Amygdala (tissue), 56 donors: ENCODE measurements at regions not wholly inside any gene's neighbourhood (a gene's known extent, or its start where the extent isn't known, plus 50 kb on each side); places are given as distances from the start of the nearest gene placed in this dataset.
A peak's percentile ranks its signal among the peaks of the same experiment; 100 is the strongest.
"Not testable (repeated sequence)": the region's sequence is repeated elsewhere in the genome, so short reads cannot be mapped to it uniquely, and the experiment has no call there.

Source experiments
- DNase-seq, 56 donors: peaks; one replicate each; lab custom pipeline; 2025; lab: John Stamatoyannopoulos, UW

DNA sequence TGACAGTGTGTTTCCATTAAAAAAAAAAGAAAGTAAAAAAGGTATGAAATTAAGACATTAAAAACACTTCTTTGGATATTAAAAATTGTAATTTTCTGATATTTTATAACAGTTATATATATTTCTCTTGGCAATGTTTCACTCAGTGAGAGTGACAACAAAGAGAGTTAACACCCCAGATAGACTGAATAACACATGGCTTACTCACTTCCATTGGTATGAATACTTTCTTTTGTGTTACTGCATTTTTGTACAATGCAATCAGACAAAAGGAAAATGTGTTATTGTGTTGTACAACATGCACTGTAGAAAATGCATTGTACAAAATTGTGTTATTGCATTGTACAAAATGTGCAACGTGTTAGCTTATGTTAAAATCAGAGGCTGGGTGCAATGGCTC lies 676.6 kb upstream of the AMELY start:
- not testable (repeated sequence) for DNase-seq

DNA sequence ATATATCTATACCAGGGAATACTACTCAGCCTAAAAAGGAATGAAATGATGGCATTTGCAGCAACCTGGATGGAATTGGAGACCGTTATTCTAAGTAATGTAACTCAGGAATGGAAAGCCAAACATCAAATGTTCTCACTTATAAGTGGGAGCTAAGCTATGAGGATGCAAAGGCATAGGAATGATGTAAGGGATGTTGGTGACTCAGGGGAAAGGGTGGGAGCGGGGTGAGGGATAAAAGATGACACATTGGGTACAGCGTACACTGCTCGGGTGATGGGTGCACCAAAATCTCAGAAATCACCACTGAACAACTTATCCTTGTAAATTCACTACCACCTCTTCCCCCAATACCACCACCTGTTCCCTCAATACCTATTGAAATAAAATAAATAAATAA lies 651.0 kb upstream of the AMELY start:
- DNase-seq, result no peak

DNA sequence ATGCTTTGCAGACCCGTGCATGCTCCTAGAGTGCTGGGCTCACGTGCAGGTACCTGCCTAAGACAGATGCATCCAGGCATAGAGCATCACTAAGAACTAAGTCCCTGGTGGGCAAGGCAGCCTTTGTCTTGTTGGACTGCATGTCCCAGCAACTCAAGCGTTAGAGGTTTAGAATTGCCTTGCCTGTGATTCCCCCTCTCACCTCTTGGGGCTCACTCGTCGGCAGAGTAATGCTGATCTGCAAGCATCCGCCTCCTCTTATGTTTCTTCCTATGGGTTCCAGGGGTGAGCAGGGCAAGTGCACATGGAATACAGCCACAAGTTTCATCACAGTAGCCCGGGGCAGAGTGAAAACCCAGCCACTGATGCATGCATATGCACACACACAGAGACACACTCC lies 646.1 kb upstream of the AMELY start:
- no peak for DNase-seq

DNA sequence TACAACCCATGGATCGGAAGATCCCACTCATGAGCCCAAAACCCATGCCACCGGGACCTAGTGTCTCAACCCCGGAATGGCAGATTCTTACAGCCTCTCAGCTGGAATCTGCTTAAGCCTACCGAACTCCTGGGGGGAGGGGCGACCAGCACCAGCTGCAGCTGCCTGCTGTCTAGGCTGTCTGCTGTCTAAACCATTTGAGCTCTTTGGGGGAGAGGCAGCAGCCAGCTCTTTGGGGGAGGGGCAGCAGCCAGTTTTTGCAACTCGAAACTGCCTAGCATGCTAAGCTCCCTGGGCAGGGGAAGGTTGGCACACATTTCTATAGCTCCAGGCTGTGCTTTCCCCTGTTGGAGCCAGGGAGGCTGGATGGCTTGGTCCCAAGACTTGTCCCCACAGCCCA lies 643.5 kb upstream of the AMELY start:
- DNase-seq, result peak in 2 of 56 donors; percentile 0

DNA sequence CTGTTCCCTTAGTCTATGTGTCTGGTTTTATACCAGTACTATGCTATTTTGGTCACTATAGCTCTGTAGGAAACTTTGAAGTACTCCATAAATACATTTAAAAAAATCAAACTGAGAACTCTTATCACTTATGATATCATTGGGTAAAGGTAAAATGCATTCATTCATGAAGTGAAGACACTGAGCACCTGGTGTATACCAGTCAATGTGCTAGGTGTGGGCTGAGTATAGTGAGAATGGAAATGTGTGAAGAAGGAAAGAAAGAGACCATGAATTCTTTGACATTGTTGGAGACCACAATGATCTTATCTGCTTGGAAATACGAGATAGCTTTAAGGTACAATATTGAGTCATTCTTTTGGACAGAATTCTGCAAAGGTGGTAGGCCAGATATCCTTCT lies 633.5 kb upstream of the AMELY start:
- DNase-seq, result no peak

DNA sequence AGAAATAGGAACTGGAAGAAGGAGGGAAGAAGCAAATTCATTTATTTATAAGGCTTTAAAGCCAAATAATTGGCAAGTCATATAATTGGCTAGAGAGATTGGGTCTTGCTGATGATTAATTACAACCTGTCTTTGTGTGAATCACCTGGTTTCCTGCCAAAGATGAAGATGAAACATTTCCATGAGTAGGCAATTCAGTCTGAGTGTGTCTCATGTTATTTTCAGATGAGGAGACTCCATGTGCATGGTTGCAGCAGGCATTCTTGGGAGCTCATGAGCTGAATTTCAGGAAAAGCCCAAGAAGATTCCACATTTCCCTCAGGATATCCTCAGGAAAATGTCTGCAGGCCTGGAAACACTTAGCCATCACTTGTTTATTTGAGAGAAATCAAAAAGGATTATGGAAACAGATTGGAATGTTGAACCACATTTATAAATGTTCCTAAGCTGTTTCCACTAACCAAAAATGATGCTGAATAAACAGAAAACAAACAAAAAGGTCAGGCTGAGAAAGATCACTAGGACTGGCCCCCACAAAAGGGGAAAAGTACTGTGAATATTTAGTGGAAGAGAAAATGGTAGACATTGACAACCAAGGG lies 632.7 kb upstream of the AMELY start:
- DNase-seq, result no peak

DNA sequence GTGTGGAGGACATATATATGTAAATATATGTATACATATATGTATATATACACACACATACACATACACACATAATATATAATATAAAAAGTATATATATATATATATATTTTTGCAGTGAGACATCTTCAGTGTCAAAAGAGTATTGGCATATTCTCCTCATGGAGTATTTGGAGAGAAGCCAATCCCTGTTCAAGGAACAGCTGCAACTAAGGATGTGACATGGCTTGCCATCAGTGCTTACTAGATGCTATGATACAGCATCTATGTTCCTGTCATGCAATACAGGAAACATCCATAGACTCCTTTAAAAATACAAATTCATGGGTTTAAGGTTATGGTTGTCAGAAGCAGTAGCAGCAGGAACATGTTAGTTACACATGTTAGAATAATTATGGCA lies 632.0 kb upstream of the AMELY start:
- no peak for DNase-seq

DNA sequence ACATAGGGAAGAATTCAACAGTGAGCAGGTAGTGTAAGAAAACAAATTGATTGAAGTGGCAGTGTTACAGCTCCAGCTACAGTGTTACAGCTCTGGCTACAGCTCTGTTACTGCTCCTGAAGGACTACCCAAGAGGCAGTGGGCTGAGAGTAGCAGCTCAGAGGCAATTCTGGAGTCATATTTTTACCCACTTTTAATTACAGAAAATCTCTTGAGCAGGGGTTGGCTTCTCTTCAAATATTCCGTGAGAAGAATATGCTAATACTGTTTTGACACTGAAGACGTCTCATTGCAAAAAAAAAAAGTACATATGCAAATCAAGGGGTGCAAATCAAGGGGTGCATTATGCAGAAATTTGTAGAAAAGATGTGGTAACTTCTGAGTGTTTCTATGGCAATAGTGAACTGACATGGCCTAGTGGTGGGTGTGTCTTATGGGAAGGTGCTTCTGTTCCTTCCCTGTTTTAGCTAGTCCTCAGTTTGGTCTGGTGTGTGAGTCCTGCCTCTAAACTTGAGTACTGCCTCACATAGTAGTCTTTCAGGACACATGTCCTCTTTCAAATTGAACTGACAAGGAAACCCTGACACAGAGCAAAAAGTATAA lies 630.8 kb upstream of the AMELY start:
- DNase-seq, result no peak

DNA sequence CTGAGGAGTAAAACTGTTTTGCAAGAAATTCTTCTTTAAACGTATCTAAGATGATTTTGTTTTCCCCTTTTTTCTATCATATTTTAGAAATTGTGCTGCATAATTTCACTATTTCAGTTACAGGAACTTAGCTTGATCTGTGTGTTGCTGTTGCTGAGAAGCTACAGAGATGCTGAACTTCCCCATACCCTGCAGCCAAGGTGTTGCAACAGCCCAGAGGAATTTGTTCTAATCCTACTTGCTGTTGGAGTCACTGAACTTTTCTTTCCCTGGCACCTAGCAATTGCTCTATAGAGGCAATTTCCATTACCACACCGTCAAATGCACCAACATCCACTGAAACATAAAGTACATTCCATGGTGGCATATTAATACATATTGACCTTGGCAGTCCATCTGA lies 617.8 kb upstream of the AMELY start:
- no peak for DNase-seq

DNA sequence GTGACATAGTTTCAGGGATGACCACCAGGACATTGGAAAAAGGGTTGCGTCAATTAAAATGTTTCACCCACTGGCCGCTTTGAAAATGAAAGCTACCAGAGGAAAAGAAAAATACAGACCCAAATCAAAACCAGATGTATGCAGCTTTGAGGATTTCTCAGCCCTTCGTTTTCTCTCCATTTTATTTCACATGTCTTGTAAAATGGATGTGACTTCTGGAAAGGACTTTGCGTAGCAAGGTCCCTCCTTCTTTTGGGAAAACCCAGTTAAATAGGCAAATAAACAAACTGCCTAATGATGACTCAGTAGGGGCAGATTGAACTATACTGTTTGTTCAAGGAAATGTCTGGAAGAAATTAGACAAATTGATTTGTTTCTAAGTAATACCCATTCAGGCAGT lies 616.0 kb upstream of the AMELY start:
- not testable (repeated sequence) for DNase-seq

DNA sequence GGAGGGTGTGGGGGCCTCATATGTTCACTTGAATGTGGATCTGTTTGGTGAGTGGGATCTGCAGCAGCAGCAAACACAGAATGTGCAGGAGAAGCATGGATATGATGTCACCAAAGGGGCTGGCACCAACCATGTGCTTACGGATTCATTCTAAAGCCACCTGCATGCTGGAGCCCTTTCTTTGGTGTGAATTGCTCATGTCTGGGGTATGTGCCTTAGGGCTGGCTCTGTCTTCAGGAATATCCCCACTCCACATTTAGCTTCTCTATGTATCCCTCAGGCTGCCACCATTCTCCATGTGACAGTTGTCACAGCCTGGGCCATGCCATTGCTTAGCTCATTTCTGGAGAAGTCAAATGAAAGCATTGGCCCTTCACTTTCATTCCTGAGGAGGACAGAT lies 606.8 kb upstream of the AMELY start:
- no peak for DNase-seq

DNA sequence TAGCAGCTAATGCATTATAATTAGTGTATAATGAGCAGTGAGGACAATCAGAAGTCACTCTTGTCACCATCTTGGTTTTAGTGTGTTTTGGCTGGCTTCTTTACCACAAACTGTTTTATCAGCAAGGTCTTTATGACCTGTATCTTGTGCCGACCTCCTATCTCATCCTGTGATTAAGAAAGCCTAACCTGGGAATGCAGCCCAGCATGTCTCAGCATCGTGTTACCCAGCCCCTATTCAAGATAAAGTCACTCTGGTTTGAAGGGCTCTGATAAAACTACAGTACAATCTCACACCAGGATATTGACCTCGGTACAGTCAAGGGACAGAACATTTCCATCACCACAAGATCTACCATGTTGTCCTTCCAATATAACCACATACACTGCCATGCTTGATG lies 604.7 kb upstream of the AMELY start:
- DNase-seq, result no peak

DNA sequence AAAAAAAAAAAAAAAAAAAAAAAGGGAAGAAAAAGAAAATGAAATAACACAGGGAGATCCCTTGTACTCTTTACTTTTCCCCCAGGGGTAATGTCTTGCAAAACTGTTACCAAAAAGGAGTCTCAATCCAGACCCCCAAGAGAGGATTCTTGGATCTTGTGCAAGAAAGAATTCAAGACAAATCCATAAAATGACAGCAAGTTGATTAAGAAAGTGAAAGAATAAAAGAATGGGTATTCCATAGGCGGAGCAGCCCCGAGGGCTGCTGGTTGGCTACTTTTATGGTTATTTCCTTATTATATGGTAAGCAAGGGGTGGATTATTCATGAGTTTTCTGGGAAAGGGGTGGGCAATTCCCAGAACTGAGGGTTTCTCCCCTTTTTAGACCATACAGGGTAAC lies 604.3 kb upstream of the AMELY start:
- no peak for DNase-seq

DNA sequence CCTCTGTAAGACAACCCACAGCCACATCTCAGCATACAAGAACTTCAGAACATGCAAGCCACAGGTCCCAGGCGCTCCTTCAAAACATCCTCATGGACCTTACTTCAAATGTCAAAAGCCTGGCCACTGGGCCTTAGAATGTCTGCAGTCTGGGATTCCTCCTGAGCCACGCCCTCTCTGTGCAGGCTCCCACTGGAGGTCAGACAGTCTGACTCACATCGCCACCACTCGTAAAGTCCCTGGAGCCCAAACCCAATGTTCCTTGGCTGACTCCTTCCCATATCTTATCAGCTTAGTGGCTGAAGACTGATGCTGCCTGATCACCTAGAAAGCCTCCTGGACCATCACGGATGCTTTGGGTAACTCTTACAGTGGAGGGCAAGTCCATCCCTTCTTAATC lies 591.3 kb upstream of the AMELY start:
- no peak for DNase-seq

DNA sequence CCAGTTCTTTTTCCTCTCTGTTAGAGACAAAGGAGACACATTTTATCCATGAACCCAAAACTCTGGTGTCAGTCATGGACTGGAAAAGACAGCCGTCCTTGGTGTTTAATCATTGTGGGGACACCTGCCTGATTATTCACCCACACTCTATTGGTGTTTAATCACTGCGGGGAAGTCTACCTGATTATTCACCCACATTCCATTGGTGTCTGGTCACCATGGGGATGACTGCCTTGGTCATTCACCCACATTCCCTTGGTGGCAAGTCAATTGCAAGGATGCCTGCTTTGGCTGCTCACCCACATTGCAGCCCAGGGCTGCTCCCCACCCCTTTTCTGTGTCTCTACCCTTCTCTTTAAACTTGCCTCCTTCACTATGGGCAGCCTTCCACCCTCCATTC lies 589.7 kb upstream of the AMELY start:
- DNase-seq, result no peak

DNA sequence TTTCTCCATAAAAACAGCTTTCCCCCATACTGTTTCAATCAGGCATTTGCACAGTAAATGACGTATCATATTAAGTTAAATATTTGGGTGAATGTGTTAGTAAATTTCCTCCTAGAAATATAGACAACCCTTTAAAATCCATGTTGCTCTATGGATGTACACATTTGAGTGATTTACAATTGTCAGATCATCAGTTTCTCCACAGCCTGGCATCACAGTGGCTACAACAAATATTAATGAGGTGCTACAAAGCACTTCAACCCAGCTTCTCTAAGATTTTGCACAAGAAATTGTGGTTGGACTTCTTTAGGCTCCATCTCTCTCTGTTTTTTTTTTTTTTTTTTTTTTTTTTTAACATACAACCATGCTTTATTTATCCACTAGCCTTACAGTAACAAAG lies 584.4 kb upstream of the AMELY start:
- DNase-seq, result no peak

DNA sequence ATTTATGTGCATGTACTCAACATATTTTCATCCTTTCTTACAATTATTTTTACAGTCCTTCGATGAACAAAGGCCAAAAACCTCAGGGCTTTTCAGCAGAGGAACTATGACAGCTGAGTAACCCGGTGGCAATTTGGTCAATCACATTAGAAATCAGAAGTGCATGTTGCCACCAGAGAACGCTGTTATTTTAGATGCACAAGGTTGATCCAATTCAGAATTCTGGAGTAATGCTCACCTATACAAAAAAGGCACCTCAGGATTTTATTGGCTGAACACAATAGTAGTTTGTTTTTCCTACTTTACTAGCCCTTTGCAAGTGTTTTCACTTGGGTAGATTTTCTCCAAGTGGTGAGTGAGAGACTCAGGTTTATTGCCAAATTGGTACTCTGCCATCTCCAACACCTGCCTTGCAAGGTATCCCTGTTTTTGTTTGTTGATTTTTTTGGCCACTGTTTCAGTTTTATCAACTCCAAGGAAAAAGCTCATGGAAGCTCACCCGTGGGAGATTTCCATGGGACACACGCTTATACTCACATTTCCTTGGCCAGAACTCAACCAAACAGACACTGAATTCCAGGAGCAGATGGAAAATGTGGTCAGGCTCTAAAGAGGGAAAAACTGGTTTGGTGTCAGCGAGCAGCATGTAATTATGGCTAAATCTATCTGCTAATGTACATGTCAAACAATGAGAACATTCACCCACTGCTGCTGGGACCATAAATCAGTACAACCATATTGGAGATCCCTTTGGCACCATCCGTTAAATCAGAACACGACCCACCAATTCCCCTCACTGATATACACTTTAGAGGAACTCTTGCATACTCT lies 573.1 kb upstream of the AMELY start:
- DNase-seq, result not testable (repeated sequence)

DNA sequence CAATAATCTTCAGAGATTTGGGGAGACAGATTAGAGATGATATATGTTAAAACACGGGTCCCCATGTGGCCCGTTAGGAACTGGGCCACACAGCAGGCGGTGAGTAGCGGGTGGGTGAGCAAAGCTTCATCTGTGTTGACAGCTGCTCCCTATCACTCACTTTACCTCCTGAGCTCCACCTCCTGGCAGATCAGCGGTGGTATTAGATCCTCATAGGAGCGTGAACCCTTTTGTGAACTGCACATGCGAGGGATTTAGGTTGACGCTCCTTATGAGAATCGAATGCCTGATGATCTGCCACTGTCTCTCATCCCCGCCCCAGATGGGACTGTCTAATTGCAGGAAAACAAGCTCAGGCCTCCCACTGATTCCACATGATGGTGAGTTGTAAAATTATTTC lies 560.4 kb upstream of the AMELY start:
- DNase-seq, result no peak

DNA sequence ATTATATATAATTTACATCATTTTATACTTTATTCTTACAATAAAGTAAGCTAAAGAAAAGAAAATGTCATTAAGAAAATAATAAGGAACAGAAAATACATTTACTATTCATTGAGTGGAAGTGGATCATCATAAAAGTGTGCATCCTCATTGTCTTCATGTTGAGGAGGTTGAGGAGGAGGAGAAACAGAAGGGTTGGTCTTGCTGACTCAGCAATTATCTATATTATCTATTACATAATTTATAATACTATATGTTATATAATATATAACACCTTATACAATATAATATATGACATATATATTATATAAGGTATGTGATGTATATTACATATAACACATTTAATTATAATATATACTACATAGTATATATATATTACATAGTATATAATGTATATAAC lies 558.5 kb upstream of the AMELY start:
- no peak for DNase-seq

DNA sequence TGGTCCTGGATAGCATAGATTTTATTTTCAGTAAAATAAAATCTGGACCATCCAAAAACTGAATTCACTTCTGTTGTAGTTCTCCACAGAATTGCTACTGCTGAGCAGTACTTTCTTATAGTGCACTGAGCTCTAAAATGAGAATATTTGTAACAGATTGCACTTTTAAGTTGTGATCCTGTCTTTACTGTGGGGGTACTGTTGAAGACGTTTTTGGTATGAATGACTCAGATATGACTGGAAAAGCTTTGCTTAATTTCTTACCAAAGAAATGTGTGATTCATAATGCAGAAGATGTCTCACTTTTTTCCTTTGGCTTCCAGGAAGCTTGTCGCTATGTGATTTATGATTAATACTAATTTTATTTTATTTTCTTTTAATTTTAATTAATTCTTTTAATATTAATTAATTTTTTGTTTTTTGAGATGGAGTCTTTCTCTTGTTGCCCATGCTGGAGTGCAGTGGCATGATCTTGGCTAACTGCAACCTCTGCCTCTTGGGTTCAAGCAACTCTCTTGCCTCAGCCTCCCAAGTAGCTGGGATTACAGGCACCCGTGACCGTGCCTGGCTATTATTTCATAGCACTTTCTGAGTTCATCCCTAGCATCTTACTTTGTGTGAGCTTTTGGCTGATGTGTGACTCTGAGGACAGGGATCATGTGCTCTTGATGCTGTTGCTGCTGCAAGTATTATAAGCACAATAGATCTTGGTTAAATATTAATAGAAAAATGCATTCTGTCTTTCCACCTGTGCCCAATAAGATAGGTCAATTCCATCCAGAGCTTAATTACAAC lies 557.6 kb upstream of the AMELY start:
- DNase-seq, result no peak

DNA sequence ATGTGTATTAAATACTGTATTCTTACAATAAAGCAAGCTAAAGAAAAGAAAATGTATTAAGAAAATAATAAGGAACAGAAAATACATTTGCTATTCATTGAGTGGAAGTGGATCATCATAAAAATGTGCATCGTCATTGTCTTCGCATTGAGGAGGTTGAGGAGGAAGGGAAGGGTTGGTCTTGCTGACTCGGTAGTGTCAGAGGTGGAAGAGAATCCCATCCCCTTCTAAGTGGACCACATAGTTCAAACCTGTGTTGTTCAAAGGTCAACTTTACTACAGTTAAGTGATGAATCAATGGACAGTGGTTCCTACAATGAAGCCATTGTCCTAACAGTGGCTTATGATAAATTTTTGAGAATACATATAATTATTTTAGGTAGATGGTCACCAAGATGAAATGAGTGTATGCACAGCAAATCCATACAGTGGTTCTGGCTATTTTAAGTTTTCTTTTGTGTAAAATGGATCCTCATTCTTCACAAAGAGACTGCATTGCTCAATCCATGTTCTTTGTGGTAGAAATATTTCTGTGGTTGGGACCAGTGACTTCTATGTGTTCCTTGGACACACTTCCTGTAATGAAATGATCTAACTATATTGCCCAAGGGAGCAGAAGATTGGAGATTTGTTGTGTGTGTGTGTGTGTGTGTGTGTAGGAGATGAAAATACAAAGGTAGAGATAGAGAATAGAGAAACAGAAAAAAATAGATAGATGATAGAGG lies 556.4 kb upstream of the AMELY start:
- DNase-seq, result no peak
